ENCODE measurements at regions not wholly inside any gene's neighbourhood (a gene's known extent, or its start where the extent isn't known, plus 50 kb on each side); places are given as distances from the start of the nearest gene placed in this dataset.

DNA sequence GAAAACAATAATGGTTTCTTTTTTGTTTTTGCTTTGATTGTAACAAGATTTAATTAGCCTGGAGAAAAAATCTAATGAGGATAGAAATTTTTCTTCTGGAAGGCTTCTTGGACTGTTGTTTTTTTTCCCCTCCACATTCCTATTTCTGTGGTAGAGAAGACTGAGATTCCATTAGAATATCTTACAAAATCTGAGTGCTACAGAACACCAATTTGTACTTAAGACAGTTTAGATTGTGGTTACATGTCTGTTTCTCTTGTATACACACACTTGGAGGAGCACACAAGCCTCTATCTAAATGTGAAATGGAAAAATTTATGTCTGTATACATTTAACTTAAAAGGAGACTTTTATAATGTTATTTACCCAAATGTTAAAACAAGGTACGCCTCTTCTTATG, 176.9 kb upstream of the ARSJ start:
- Histone ChIP-seq H3K27me3 (no peaks in the 10 kb centered on the region), H3K36me3 (no peaks in the 10 kb centered on the region), H3K4me3 (no peak overlapping the region), H3K4me1 (no peaks in the 10 kb centered on the region), H3K27ac (no peak overlapping the region), H3K9me3 (no peaks in the 10 kb centered on the region)
- DNase-seq (no peak), ATAC-seq (no peak)
- TF ChIP-seq, protein P1, sequence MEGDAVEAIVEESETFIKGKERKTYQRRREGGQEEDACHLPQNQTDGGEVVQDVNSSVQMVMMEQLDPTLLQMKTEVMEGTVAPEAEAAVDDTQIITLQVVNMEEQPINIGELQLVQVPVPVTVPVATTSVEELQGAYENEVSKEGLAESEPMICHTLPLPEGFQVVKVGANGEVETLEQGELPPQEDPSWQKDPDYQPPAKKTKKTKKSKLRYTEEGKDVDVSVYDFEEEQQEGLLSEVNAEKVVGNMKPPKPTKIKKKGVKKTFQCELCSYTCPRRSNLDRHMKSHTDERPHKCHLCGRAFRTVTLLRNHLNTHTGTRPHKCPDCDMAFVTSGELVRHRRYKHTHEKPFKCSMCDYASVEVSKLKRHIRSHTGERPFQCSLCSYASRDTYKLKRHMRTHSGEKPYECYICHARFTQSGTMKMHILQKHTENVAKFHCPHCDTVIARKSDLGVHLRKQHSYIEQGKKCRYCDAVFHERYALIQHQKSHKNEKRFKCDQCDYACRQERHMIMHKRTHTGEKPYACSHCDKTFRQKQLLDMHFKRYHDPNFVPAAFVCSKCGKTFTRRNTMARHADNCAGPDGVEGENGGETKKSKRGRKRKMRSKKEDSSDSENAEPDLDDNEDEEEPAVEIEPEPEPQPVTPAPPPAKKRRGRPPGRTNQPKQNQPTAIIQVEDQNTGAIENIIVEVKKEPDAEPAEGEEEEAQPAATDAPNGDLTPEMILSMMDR (IDR thresholded peaks at IDR 0.05): no peak
- intact Hi-C loops (cut with DNase I): no loop called here

DNA sequence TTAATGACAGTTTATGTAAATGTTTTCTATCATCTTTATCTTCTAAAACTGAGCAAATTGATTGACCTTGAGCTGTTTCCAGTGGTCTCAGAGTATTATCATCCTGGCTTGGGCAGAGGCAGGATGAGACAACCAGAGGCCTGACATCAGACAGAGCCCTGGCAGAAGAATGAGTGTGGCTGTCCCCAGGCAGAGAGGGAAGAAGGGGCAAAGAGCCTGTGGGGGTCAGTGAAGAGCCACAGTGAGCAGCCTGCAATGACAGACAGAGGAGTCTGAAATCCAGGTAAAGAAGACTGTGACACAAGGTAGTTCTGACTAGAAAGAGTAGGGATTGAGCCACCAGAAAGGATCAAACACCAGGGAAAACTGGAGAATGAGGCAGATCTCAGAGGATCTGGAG, 182.4 kb upstream of the ARSJ start:
- no peak for ATAC-seq
- H3K4me3 ChIP-seq: no peak overlapping the region
- intact Hi-C loops (cut with DNase I): no loop called here
- H3K27ac ChIP-seq: no peak overlapping the region
- H3K9me3 ChIP-seq: no peaks in the 10 kb centered on the region
- H3K27me3 ChIP-seq: no peaks in the 10 kb centered on the region
- TF ChIP-seq, protein P1 (IDR thresholded peaks at IDR 0.05): no peak
- no peaks in the 10 kb centered on the region for H3K36me3 ChIP-seq
- no peak for DNase-seq
- no peaks in the 10 kb centered on the region for H3K4me1 ChIP-seq

DNA sequence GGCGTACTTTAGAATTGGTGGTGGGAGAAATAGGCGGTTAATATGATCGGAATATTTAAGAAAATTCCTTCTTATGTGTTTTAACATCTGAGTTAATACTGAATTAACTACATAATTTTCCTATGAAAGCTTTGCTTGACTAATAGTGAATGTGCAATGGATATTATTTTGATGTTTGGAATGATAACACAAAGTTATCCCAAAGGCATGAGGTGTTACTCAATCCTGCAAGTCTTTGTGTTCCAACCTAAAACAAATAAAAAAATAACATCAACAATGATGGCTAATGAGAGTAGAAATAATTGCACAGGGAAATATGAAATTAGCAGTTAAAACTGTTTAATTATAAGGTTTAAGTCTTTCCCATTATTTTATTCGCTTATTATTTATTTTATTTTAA, 183.6 kb upstream of the ARSJ start:
- ATAC-seq: no peak
- intact Hi-C loops (cut with DNase I): no loop called here
- TF ChIP-seq, protein P1 (IDR thresholded peaks at IDR 0.05): no peak

DNA sequence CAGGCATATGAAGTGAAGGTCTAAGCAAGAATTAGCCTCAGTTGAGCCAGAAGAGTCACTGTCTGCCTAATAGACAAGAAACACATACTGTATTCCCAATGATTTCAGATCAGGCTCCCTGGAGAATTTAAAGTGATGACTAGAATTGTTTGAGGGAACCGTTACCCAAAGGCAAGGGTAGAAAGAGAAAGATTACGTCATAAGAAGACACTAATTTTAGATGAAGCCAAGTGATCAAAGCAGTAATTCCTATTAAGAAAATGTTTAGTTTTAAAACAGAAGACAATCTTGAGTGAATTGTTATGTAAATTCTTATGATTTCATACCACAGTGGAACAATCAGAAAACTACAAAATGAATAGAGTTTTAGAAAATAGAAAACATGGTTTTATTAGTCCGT, 194.5 kb upstream of the ARSJ start:
- TF ChIP-seq, protein P1 (IDR thresholded peaks at IDR 0.05): no peak
- no peaks in the 10 kb centered on the region for H3K36me3 ChIP-seq
- H3K4me3 ChIP-seq: no peak overlapping the region
- no peak for DNase-seq
- H3K9me3 ChIP-seq: no peaks in the 10 kb centered on the region
- no peak overlapping the region for H3K27ac ChIP-seq
- no peaks in the 10 kb centered on the region for H3K4me1 ChIP-seq
- no peaks in the 10 kb centered on the region for H3K27me3 ChIP-seq
- ATAC-seq: no peak
- intact Hi-C loops (cut with DNase I): no loop called here

More for the DNA sequence above, 183.6 kb upstream of the ARSJ start:
- no peak overlapping the region for H3K27ac ChIP-seq
- no peak for DNase-seq
- no peak overlapping the region for H3K4me3 ChIP-seq
- H3K27me3 ChIP-seq: no peaks in the 10 kb centered on the region
- no peaks in the 10 kb centered on the region for H3K36me3 ChIP-seq
- H3K4me1 ChIP-seq: no peaks in the 10 kb centered on the region
- no peaks in the 10 kb centered on the region for H3K9me3 ChIP-seq

DNA sequence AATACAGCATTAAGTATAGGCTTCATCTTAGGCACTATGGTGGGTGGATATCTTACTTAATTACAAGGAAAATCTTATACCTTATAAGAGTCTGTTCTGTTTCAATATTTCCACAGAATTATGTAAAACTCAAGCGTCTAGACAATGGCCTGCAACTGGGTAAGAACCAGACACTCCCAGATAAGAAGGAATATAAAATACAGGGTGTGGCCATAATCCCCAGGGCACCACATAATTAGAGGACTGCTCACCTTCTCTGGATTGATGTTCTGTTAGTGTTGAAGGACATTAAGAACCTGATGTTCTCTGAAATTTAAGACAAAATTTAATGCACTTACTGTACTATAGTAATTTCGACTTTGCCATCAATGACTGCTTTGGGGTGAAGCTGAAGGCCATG, 198.2 kb upstream of the ARSJ start:
- ATAC-seq (no peak), DNase-seq (no peak)
- H3K27me3 ChIP-seq: no peaks in the 10 kb centered on the region
- TF ChIP-seq, protein P1 (IDR thresholded peaks at IDR 0.05): no peak
- no peaks in the 10 kb centered on the region for H3K9me3 ChIP-seq
- no peak overlapping the region for H3K4me3 ChIP-seq
- no peak overlapping the region for H3K27ac ChIP-seq
- H3K36me3 ChIP-seq: no peaks in the 10 kb centered on the region
- intact Hi-C loops (cut with DNase I): no loop called here
- H3K4me1 ChIP-seq: no peaks in the 10 kb centered on the region

DNA sequence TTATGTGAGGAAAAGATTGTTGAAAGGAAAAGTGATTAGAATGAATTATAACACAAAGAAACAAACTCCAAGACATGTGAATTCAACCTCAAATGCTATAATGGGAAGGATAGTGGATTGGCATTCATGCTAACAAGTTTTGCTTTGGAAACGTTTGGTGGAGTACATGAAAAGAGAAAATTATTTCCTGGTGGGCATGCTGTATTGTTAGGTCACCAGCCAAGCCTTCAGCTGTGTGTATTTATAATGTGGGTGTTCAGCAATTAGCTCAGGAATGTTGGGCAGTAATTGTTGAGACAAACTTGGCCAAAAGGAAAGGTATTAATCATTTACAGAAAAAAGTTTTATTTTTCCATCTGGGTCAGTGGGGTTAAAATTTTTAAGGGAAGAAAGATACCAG, 198.9 kb upstream of the ARSJ start:
- H3K4me1 ChIP-seq: no peaks in the 10 kb centered on the region
- DNase-seq (no peak), ATAC-seq (no peak)
- H3K27ac ChIP-seq: no peak overlapping the region
- no peaks in the 10 kb centered on the region for H3K36me3 ChIP-seq
- H3K4me3 ChIP-seq: no peak overlapping the region
- no peaks in the 10 kb centered on the region for H3K9me3 ChIP-seq
- TF ChIP-seq, protein P1 (IDR thresholded peaks at IDR 0.05): no peak
- no peaks in the 10 kb centered on the region for H3K27me3 ChIP-seq
- intact Hi-C loops (cut with DNase I): no loop called here
